ENCODE measurements at regions not wholly inside any gene's neighbourhood (a gene's known extent, or its start where the extent isn't known, plus 50 kb on each side); places are given as distances from the start of the nearest gene placed in this dataset.

GRCh38 chr2:21424375-21424774 lies 300.6 kb downstream of the TDRD15 start:
- TF ChIP-seq, protein P1, sequence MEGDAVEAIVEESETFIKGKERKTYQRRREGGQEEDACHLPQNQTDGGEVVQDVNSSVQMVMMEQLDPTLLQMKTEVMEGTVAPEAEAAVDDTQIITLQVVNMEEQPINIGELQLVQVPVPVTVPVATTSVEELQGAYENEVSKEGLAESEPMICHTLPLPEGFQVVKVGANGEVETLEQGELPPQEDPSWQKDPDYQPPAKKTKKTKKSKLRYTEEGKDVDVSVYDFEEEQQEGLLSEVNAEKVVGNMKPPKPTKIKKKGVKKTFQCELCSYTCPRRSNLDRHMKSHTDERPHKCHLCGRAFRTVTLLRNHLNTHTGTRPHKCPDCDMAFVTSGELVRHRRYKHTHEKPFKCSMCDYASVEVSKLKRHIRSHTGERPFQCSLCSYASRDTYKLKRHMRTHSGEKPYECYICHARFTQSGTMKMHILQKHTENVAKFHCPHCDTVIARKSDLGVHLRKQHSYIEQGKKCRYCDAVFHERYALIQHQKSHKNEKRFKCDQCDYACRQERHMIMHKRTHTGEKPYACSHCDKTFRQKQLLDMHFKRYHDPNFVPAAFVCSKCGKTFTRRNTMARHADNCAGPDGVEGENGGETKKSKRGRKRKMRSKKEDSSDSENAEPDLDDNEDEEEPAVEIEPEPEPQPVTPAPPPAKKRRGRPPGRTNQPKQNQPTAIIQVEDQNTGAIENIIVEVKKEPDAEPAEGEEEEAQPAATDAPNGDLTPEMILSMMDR (IDR thresholded peaks at IDR 0.05; ENCODE audit: low read depth, low read length): no peak
- TF ChIP-seq EZH2phosphoT487 (IDR thresholded peaks at IDR 0.05; ENCODE audit: low read depth): no peak
